Astrocyte (in vitro differentiated cells and primary cell): ENCODE measurements at regions not wholly inside any gene's neighbourhood (a gene's known extent, or its start where the extent isn't known, plus 50 kb on each side); places are given as distances from the start of the nearest gene placed in this dataset.
A peak's percentile ranks its signal among the peaks of the same experiment; 100 is the strongest.

ENCODE experiments used
- DNase-seq: peaks from one replicate; pipeline ENCODE4 v3.0.0-alpha.2; 2010; ENCODE audit warnings: low read depth
- FAIRE-seq: peaks from 2 replicates; lab custom pipeline; 2011; peaks lifted over from hg19 to GRCh38; lab: Jason Lieb, UNC
- H2AFZ ChIP-seq: 2 replicates; pipeline ENCODE4 v1.6.0; 2012; ENCODE audit warnings: low read depth, low read length, inconsistent platforms
- H3K27ac ChIP-seq: 2 replicates; pipeline ENCODE4 v1.5.1; 2011; ENCODE audit warnings: low read depth, low read length, inconsistent platforms
- H3K27me3 ChIP-seq: 2 replicates; pipeline ENCODE4 v1.6.0; 2011; ENCODE audit warnings: low read length, inconsistent platforms; ENCODE audit not compliant: insufficient read depth
- H3K36me3 ChIP-seq: 2 replicates; pipeline ENCODE4 v1.5.1; 2011; ENCODE audit warnings: low read length, inconsistent platforms; ENCODE audit not compliant: insufficient read depth
- H3K4me1 ChIP-seq: 2 replicates; pipeline ENCODE4 v1.5.1; 2011; ENCODE audit warnings: low read length, inconsistent platforms; ENCODE audit not compliant: insufficient read depth
- H3K4me2 ChIP-seq: 2 replicates; pipeline ENCODE4 v1.6.0; 2012; ENCODE audit warnings: low read length, inconsistent platforms
- H3K4me3 ChIP-seq: 2 replicates; pipeline ENCODE4 v1.5.1; 2011; ENCODE audit warnings: low read depth, mild to moderate bottlenecking, low read length, inconsistent platforms; ENCODE audit not compliant: insufficient read depth
- H3K79me2 ChIP-seq: 2 replicates; pipeline ENCODE4 v1.6.0; 2012; ENCODE audit warnings: mild to moderate bottlenecking, low read length, inconsistent platforms; ENCODE audit not compliant: insufficient read depth
- H3K9ac ChIP-seq: 2 replicates; pipeline ENCODE4 v1.6.0; 2012; ENCODE audit warnings: mild to moderate bottlenecking, low read length, inconsistent platforms
- H3K9me3 ChIP-seq: 2 replicates; pipeline ENCODE4 v1.5.1; 2012; ENCODE audit warnings: low read depth, mild to moderate bottlenecking, low read length, inconsistent platforms; ENCODE audit not compliant: insufficient read depth
- H4K20me1 ChIP-seq: 2 replicates; pipeline ENCODE4 v1.6.0; 2012; ENCODE audit warnings: low read length, inconsistent platforms; ENCODE audit not compliant: insufficient read depth
- H3K27ac Mint-ChIP-seq: one replicate; pipeline ENCODE4 v1.8.0; 2021; ENCODE audit warnings: mild to moderate bottlenecking, mixed read lengths; ENCODE audit not compliant: unreplicated experiment
- H3K27me3 Mint-ChIP-seq: one replicate; pipeline ENCODE4 v1.8.0; 2021; ENCODE audit warnings: low read depth, mixed read lengths; ENCODE audit not compliant: unreplicated experiment
- H3K36me3 Mint-ChIP-seq: one replicate; pipeline ENCODE4 v1.8.0; 2021; ENCODE audit warnings: low read depth, mixed read lengths; ENCODE audit not compliant: unreplicated experiment
- H3K4me1 Mint-ChIP-seq: one replicate; pipeline ENCODE4 v1.8.0; 2021; ENCODE audit warnings: low read depth, mixed read lengths; ENCODE audit not compliant: unreplicated experiment
- H3K4me3 Mint-ChIP-seq: one replicate; pipeline ENCODE4 v1.8.0; 2021; ENCODE audit warnings: mild to moderate bottlenecking, moderate library complexity, mixed read lengths; ENCODE audit not compliant: unreplicated experiment
- H3K9me3 Mint-ChIP-seq: one replicate; pipeline ENCODE4 v1.8.0; 2021; ENCODE audit warnings: mild to moderate bottlenecking, mixed read lengths; ENCODE audit not compliant: unreplicated experiment
- EZH2 ChIP-seq: IDR thresholded peaks from 2 replicates; pipeline ENCODE4 v1.6.1; 2012; ENCODE audit warnings: mild to moderate bottlenecking, low read length, inconsistent platforms; ENCODE audit not compliant: insufficient read depth
- TF ChIP-seq, protein P1 (sequence below): IDR thresholded peaks from 2 replicates; pipeline ENCODE4 v1.5.1; 2011; ENCODE audit warnings: low read depth, mild to moderate bottlenecking, inconsistent platforms, low read length, moderate library complexity; ENCODE audit not compliant: insufficient read depth

DNA sequence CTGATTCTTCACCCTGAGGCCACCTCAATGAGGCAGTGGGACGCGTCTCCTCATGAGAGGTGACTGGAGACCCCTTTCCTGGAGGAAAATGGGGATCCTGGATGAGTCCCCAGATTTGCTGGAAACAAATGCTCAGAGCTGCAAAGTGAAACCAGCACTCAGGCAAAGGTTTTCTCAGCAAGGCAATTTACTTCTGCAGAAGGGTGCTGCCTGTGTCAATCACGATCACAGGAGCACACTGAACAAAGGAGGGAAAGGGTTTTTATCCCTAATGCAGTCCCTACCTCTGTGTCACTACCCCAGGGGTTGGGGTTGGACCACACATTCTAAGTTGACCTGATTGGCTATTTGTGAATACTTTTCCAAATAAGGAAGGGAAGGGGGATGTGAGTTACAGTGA is 69.9 kb upstream of the CDK20 start:
- Mint-ChIP-seq H3K27me3 (peaks cover 3% of the 10 kb centered on the region), H3K36me3 (peaks cover 4% of the 10 kb centered on the region), H3K4me1 (no peaks in the 10 kb centered on the region), H3K4me3 (no peak overlapping the region), H3K27ac (no peak overlapping the region), H3K9me3 (peaks cover 30% of the 10 kb centered on the region)
- Histone ChIP-seq H3K9me3 (peaks cover 17% of the 10 kb centered on the region), H3K79me2 (no peaks in the 10 kb centered on the region), H3K9ac (no peak overlapping the region), H4K20me1 (no peaks in the 10 kb centered on the region), H3K36me3 (no peaks in the 10 kb centered on the region), H3K27me3 (no peaks in the 10 kb centered on the region), H3K4me2 (no peak overlapping the region), H3K27ac (no peak overlapping the region), H2AFZ (no peak overlapping the region), H3K4me3 (no peak overlapping the region), H3K4me1 (no peaks in the 10 kb centered on the region)
- FAIRE-seq: no peak
- TF ChIP-seq, protein P1, sequence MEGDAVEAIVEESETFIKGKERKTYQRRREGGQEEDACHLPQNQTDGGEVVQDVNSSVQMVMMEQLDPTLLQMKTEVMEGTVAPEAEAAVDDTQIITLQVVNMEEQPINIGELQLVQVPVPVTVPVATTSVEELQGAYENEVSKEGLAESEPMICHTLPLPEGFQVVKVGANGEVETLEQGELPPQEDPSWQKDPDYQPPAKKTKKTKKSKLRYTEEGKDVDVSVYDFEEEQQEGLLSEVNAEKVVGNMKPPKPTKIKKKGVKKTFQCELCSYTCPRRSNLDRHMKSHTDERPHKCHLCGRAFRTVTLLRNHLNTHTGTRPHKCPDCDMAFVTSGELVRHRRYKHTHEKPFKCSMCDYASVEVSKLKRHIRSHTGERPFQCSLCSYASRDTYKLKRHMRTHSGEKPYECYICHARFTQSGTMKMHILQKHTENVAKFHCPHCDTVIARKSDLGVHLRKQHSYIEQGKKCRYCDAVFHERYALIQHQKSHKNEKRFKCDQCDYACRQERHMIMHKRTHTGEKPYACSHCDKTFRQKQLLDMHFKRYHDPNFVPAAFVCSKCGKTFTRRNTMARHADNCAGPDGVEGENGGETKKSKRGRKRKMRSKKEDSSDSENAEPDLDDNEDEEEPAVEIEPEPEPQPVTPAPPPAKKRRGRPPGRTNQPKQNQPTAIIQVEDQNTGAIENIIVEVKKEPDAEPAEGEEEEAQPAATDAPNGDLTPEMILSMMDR: no peak
- TF ChIP-seq EZH2: no peak
- DNase-seq: no peak

DNA sequence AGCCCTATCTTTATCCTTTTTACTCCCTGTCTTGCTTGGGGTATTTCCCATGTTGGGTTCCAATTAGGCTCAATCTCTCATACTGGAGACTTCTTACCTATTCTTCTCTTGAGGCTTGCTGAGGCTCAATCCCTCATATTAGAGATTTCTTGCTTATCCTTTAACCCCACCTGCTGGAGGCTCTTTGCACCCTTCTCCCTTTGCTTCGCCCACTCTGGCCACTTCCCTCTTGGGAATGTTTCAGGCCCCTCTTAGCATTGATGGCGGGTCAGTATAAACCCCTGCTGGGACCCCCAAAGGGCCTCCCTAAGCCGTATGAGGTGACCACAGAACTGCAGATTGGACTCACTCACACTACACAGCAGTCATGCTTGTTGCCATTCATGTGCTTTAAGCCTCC is 69.3 kb upstream of the CDK20 start:
- H3K9me3 Mint-ChIP-seq: peaks cover 36% of the 10 kb centered on the region
- H3K36me3 ChIP-seq: no peaks in the 10 kb centered on the region
- H3K27ac ChIP-seq: no peak overlapping the region
- DNase-seq: no peak
- peaks cover 4% of the 10 kb centered on the region for H3K36me3 Mint-ChIP-seq
- peaks cover 17% of the 10 kb centered on the region for H3K9me3 ChIP-seq
- H3K27me3 ChIP-seq: no peaks in the 10 kb centered on the region
- H3K4me2 ChIP-seq: no peak overlapping the region
- no peak overlapping the region for H3K4me3 ChIP-seq
- H3K4me1 Mint-ChIP-seq: no peaks in the 10 kb centered on the region
- H2AFZ ChIP-seq: no peak overlapping the region
- no peak for FAIRE-seq
- no peak overlapping the region for H3K4me3 Mint-ChIP-seq
- TF ChIP-seq, protein P1: no peak
- no peak for TF ChIP-seq EZH2
- H3K79me2 ChIP-seq: no peaks in the 10 kb centered on the region
- peaks cover 3% of the 10 kb centered on the region for H3K27me3 Mint-ChIP-seq
- no peak overlapping the region for H3K27ac Mint-ChIP-seq
- H3K9ac ChIP-seq: no peak overlapping the region
- H3K4me1 ChIP-seq: no peaks in the 10 kb centered on the region
- H4K20me1 ChIP-seq: no peaks in the 10 kb centered on the region

- no peak overlapping the region for H3K9ac ChIP-seq
- no peak overlapping the region for H3K4me2 ChIP-seq
- no peak overlapping the region for H2AFZ ChIP-seq
- Mint-ChIP-seq H3K4me3 (no peak overlapping the region), H3K9me3 (peaks cover 54% of the 10 kb centered on the region), H3K36me3 (peaks cover 4% of the 10 kb centered on the region), H3K27ac (no peak overlapping the region), H3K4me1 (no peaks in the 10 kb centered on the region), H3K27me3 (no peaks in the 10 kb centered on the region)
- no peaks in the 10 kb centered on the region for H3K79me2 ChIP-seq
- H3K4me3 ChIP-seq: no peak overlapping the region
- TF ChIP-seq, protein P1: peak; percentile 22
- no peak for TF ChIP-seq EZH2
- no peaks in the 10 kb centered on the region for H4K20me1 ChIP-seq
- H3K4me1 ChIP-seq: no peaks in the 10 kb centered on the region
- H3K27me3 ChIP-seq: no peaks in the 10 kb centered on the region
- peaks cover 28% of the 10 kb centered on the region for H3K9me3 ChIP-seq
- H3K27ac ChIP-seq: no peak overlapping the region
- no peaks in the 10 kb centered on the region for H3K36me3 ChIP-seq
- no peak for FAIRE-seq
- DNase-seq: no peak
Measured at GRCh38 chr9:88041447-88041846, 67.1 kb upstream of the CDK20 start.
